GM21447 (cell line): ENCODE measurements at regions not wholly inside any gene's neighbourhood (a gene's known extent, or its start where the extent isn't known, plus 50 kb on each side); places are given as distances from the start of the nearest gene placed in this dataset.

Source experiments
- ATAC-seq: cut with Tn5 transposase; IDR thresholded peaks from one replicate; pipeline ENCODE4 v1.9.1; 2021; ENCODE audit not compliant: unreplicated experiment

DNA sequence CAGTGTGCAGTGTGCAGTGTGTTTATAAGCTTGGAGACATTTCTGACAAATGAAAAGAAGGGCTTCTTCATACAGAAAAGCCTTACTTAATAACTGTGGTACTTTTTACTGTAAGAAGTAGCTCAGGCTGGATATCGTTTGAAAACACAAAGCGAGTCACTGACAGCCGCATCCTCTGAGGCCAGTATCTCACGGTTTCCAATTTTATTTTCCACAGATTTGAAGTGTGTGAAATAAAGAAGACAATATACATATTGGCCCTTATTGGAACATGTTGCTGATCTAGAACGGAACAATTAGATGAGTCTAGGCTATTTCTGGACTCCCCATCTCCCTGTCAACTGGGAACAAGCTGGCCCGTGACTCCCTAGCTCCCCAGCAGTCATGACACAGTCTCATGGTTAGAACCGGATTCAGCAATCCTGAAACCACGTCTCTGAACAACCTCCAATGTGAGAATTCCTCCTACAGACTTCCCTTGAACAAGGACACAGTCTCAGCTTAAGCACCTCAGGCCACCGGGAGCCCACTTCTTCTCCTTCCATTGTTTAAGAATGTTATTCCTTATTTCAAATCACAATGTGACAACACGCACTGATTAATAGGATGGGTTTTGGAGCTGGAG lies 484.5 kb downstream of the COG6 start:
- ATAC-seq = no peak

DNA sequence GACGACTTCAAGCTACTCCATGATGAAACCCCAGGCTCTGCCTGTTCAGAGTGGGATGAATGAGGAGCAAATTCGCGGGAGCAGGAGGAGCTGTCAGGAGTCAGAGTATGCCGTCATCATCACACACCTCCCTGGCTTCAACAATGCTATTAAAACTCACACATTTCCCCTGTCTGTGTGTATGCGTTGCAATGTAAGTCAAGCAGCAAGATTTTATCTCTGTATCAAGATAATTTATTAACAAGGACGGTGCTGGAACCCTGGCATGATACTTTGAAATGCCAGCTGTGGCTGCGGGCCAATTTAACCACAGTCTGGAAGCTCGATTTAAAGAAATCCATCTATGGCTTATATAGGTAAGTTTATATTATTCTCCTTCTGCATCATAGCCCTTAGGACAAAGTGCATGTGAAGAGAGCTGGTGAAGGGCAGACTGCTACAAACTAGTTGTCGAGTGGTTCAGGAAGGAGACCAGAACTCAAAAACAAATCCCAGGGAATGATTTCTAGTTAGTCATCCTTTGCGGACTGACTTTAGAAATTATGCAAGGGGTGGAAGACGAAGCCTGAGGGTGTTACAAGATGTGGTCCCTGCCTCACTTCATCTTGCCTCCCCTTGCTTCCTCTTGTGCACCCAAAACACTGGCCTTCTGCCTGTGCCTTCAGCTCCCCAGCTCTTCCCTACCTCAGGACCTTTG lies 486.5 kb downstream of the COG6 start:
- no peak for ATAC-seq

- no peak for ATAC-seq
These were observed 487.6 kb downstream of the COG6 start for GRCh38 chr13:40143106-40143505.

GRCh38 chr13:40143559-40143958 lies 488.1 kb downstream of the COG6 start:
- ATAC-seq = no peak

GRCh38 chr13:40145139-40145538 lies 489.7 kb downstream of the COG6 start:
- ATAC-seq = no peak

DNA sequence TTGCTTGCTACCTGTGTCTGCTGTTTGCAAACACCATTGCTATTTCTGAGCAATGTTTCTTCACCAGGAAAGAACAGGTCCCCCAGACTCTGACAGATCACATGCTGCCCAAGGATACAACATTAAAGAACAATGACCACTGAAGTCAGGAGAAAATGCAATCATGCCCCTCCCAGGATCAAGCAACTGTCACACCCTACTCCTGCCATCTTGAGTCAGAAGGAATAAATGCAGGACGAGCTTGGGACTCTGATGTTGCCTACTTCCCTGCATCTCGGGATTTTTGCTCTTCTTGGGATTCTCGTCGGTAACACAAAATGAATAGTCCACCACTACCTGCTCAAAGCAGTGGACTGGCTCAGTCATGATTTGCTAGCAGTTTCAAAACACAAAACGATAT lies 490.6 kb downstream of the COG6 start:
- no peak for ATAC-seq

DNA sequence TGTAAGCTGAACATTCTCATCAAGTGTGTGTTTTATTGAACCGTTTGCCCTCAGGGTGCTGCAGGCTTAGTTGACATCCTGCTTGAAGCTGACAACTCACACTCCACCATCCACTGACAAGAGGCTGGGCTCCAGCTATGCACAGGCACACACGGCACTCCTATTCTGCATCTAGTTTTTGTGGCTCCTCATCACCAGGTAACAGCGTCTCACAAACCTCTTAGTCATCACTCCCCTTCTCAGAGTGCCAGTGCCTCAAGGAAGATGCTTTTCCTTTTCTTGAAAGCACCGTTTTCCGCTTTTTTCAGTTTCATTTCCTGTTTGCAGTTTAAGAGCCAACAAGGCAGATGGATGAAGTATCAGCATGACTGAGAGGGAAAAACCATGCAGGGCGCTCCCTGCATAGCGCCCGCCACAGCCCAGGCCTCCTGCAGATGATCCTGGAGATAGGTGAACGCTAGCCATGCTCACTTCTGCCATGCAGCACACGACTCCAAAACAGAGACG lies 491.2 kb downstream of the COG6 start:
- ATAC-seq = no peak

- ATAC-seq = no peak
These were observed 492.6 kb downstream of the COG6 start for GRCh38 chr13:40148101-40148500.

DNA sequence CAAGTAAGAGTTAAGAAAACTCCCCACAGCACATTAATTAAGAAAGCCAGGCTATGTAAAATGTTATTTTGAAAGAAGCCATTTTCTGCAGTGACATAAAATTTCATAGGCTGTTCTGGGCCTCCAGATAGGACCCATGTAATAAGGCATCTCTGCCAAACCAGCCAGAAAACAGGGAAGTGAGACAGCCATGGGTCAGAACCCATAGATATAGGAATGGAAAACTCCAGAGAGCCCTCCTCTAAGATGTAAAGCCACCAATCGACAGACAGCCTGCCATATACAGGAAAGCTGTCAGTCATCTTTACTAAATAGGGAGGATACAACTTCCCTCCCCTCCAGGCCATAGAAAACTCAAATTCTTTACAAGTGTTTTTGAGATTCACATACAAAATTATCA lies 493.3 kb downstream of the COG6 start:
- no peak for ATAC-seq

GRCh38 chr13:40149611-40150274 lies 494.3 kb downstream of the COG6 start:
- ATAC-seq = no peak

DNA sequence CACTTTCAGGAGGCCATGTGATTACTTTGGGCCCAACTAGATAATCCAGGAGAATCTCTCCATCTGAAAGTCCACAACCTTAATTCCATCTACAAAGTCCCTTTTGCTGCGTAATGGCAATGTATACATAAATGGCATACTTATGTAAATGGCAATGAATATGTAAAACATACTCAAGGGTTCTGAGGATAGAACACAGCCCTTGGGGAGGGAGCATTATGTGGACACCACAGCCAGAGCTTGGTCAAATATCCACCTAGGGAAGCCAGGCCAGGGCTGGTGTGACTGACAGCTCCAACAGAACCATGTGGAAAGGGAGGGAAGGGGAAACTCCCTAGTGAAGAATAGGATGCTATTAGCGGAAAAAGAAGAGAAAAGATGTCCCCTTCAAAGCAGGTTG lies 496.2 kb downstream of the COG6 start:
- no peak for ATAC-seq

GRCh38 chr13:40152145-40152544 lies 496.7 kb downstream of the COG6 start:
- no peak for ATAC-seq

DNA sequence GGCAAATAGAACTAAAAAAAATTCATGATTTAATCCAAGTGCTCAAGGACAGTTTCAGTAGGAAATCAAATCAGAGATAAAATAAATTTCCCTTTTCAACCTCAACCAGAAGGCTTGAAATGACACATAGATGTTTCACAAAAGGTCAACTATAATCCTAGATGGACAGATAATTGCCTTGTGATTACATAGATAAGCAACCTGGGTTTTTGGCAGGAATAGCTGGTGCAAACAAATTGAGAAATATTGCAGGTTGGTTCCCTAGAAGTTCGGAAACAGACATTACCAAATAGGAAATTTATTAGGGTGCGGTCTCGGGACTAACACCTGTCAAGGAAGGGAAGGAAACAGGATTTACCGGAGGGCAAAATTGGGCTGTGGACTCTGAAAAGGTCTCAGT lies 497.5 kb downstream of the COG6 start:
- ATAC-seq = no peak

GRCh38 chr13:40153516-40153915 lies 498.1 kb downstream of the COG6 start:
- no peak for ATAC-seq

DNA sequence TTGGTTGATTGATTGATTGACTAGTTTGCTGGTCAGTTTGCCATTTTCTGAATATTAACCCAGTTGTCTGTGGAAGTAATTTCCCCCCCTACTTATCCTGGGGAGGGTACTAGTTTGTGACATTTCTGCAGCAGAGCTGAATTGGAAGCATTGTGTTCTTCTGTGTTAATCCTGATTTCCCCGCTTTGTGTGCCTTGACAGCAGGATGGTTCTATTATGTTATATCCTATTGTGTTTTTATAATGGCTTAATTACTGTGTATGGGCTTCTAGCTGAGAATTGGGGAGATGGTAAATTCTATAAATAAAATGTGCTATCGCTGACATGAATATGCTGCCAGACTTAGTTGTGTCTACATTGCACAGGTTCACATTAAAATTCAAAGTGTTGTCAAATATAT lies 499.7 kb downstream of the COG6 start:
- ATAC-seq = no peak

DNA sequence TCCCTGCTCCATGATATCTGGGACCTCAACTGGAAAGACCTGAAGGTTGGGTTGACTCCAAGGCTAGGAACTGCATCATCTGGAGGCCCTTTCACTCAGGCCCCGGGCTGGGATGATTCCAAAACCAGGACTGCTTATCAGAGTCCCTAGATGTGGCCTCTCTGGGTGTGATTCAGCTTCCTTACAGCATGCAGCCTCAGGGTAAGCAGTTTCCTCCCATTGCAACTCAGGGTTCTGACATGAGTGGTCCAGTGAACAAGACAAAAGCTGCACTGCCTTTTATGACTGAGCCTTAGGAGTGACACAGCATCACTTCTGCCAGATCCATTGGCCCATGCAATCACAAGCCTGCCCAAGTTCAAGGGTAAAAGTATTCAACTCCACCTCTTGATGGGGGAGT lies 502.8 kb downstream of the COG6 start:
- no peak for ATAC-seq

- ATAC-seq = no peak
These were observed 503.3 kb downstream of the COG6 start for GRCh38 chr13:40158757-40159156.

GRCh38 chr13:40159736-40160135 lies 504.3 kb downstream of the COG6 start:
- no peak for ATAC-seq

- ATAC-seq = no peak
These were observed 505.3 kb downstream of the COG6 start for GRCh38 chr13:40160618-40161350.

- ATAC-seq = no peak
These were observed 505.1 kb downstream of the FOXO1 start for GRCh38 chr13:40161351-40161810.

- ATAC-seq = no peak
These were observed 504.5 kb downstream of the FOXO1 start for GRCh38 chr13:40161931-40162330.
